Natural killer cell (primary cell): ENCODE measurements at regions not wholly inside any gene's neighbourhood (a gene's known extent, or its start where the extent isn't known, plus 50 kb on each side); places are given as distances from the start of the nearest gene placed in this dataset.

Experiments used
- ATAC-seq, 3 donors: fragments of 150-1000 bp in 2 of 3; fragments of 200-7000 bp in 1 of 3; cut with Tn5 transposase; 1 replicate in 1 of 3; 2 replicates in 2 of 3; pipeline ENCODE4 v1.10.0; 2021; ENCODE audit warnings: mild to moderate bottlenecking in 2 of 3, moderate library complexity in 2 of 3
- DNase-seq, 2 donors: peaks; one replicate each; pipeline versions ENCODE4 v3.0.0 to v3.0.0-alpha.2; 2013 to 2021; ENCODE audit warnings: mixed read lengths in 1 of 2
- H3K27ac ChIP-seq: one replicate; pipeline ENCODE4 v1.5.1; 2013; ENCODE audit warnings: mild to moderate bottlenecking, low read length
- H3K27me3 ChIP-seq: one replicate; pipeline ENCODE4 v1.6.1; 2013; ENCODE audit warnings: low read length; ENCODE audit not compliant: control insufficient read depth, insufficient read depth
- H3K36me3 ChIP-seq: one replicate; pipeline ENCODE4 v1.6.1; 2013; ENCODE audit warnings: low read length; ENCODE audit not compliant: control insufficient read depth, insufficient read depth
- H3K4me1 ChIP-seq: one replicate; pipeline ENCODE4 v1.6.1; 2013; ENCODE audit warnings: low read length; ENCODE audit not compliant: control insufficient read depth, insufficient read depth
- H3K4me3 ChIP-seq: one replicate; pipeline ENCODE4 v1.5.1; 2013; ENCODE audit warnings: low read length
- H3K9me3 ChIP-seq: one replicate; pipeline ENCODE4 v1.6.1; 2013; ENCODE audit warnings: low read length; ENCODE audit not compliant: control insufficient read depth, insufficient read depth
- H3K27ac Mint-ChIP-seq, 2 donors: one replicate each; pipeline ENCODE4 v1.8.0; 2022; ENCODE audit warnings: mild to moderate bottlenecking in 2 of 2, mixed read lengths in 2 of 2, moderate library complexity in 1 of 2
- H3K27me3 Mint-ChIP-seq, 2 donors: one replicate each; pipeline ENCODE4 v1.8.0; 2022; ENCODE audit warnings: low read depth in 2 of 2, mixed read lengths in 2 of 2
- H3K36me3 Mint-ChIP-seq: one replicate; pipeline ENCODE4 v1.8.0; 2022; ENCODE audit warnings: mixed read lengths
- H3K4me1 Mint-ChIP-seq, 2 donors: one replicate each; pipeline ENCODE4 v1.8.0; 2022; ENCODE audit warnings: mixed read lengths in 2 of 2
- H3K4me3 Mint-ChIP-seq: one replicate; pipeline ENCODE4 v1.8.0; 2022; ENCODE audit warnings: mild to moderate bottlenecking, moderate library complexity, mixed read lengths
- H3K9me3 Mint-ChIP-seq, 2 donors: one replicate each; pipeline ENCODE4 v1.8.0; 2022; ENCODE audit warnings: mixed read lengths in 2 of 2
- WGBS: methylation state at CpG from one replicate; pipeline ENCODE4 v1.1.7; 2013; ENCODE audit warnings: missing lambda C conversion rate; ENCODE audit not compliant: insufficient coverage; 5-methylcytosine and 5-hydroxymethylcytosine counted together
- intact Hi-C: fragments of 100-400 bp; cut with micrococcal nuclease; formaldehyde crosslinking; loops from one replicate; pipeline ENCODE4 v1.14.2; 2022
- TF ChIP-seq, protein P1 (sequence below): fragments of 200-600 bp; IDR thresholded peaks from one replicate; pipeline ENCODE4 v1.8.0; 2022; ENCODE audit warnings: antibody characterized with exemption

DNA sequence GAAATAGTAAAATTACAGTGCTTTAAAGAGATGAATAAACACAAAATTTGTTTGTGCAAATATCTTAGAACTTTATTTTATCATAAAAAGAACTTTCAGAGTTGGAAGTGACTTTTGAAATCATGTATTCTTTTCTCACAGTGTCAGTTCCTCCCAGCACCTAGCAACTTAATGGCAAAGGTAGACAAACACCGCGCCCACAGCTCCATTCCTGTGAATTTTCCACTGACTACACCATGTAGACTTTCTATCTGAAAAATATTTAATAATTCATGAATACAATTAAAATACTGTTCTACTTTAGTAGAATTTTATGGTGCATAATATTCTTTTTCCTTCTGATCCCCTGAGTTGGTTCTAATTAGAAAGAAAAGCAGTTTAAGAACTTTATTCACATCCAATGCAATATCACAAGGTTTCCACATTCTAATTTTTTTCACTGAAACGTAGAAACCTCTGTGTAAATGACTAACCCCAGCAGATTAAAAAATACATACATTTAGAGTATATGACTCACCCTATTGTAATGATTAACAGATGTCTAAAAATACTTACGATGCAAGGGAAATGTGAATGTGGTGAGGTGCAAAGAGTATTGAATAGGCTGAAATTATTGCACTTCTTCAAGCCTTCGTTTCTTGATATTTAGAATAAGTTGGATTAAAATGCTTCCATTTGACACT lies 218.2 kb upstream of the CCDC179 start:
- no peak overlapping the region for H3K4me3 Mint-ChIP-seq
- no peaks in the 10 kb centered on the region for H3K27me3 Mint-ChIP-seq
- no peaks in the 10 kb centered on the region for H3K4me1 ChIP-seq
- H3K36me3 ChIP-seq: no peaks in the 10 kb centered on the region
- H3K4me3 ChIP-seq: no peak overlapping the region
- H3K27ac Mint-ChIP-seq: no peak overlapping the region
- H3K27ac ChIP-seq: no peak overlapping the region
- ATAC-seq (no peak), DNase-seq (no peak)
- intact Hi-C loops: no loop called here
- TF ChIP-seq, protein P1, sequence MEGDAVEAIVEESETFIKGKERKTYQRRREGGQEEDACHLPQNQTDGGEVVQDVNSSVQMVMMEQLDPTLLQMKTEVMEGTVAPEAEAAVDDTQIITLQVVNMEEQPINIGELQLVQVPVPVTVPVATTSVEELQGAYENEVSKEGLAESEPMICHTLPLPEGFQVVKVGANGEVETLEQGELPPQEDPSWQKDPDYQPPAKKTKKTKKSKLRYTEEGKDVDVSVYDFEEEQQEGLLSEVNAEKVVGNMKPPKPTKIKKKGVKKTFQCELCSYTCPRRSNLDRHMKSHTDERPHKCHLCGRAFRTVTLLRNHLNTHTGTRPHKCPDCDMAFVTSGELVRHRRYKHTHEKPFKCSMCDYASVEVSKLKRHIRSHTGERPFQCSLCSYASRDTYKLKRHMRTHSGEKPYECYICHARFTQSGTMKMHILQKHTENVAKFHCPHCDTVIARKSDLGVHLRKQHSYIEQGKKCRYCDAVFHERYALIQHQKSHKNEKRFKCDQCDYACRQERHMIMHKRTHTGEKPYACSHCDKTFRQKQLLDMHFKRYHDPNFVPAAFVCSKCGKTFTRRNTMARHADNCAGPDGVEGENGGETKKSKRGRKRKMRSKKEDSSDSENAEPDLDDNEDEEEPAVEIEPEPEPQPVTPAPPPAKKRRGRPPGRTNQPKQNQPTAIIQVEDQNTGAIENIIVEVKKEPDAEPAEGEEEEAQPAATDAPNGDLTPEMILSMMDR: no peak
- WGBS: 100% methylated on average over 3 of the region's 5 CpGs
- no peaks in the 10 kb centered on the region for H3K9me3 ChIP-seq
- H3K27me3 ChIP-seq: no peaks in the 10 kb centered on the region
- no peaks in the 10 kb centered on the region for H3K9me3 Mint-ChIP-seq
- no peaks in the 10 kb centered on the region for H3K36me3 Mint-ChIP-seq
- H3K4me1 Mint-ChIP-seq: no peaks in the 10 kb centered on the region

GRCh38 chr11:23079382-23079813 lies 219.1 kb upstream of the CCDC179 start:
- TF ChIP-seq, protein P1: no peak
- H3K4me1 Mint-ChIP-seq: no peaks in the 10 kb centered on the region
- DNase-seq (no peak), ATAC-seq (no peak)
- H3K27me3 Mint-ChIP-seq: no peaks in the 10 kb centered on the region
- 86% methylated on average over 2 of the region's 3 CpGs for WGBS
- no peaks in the 10 kb centered on the region for H3K9me3 ChIP-seq
- no peak overlapping the region for H3K4me3 ChIP-seq
- no peak overlapping the region for H3K27ac Mint-ChIP-seq
- intact Hi-C loops: no loop called here
- H3K36me3 Mint-ChIP-seq: no peaks in the 10 kb centered on the region
- no peaks in the 10 kb centered on the region for H3K27me3 ChIP-seq
- H3K36me3 ChIP-seq: no peaks in the 10 kb centered on the region
- H3K4me1 ChIP-seq: no peaks in the 10 kb centered on the region
- H3K9me3 Mint-ChIP-seq: no peaks in the 10 kb centered on the region
- no peak overlapping the region for H3K27ac ChIP-seq
- no peak overlapping the region for H3K4me3 Mint-ChIP-seq

DNA sequence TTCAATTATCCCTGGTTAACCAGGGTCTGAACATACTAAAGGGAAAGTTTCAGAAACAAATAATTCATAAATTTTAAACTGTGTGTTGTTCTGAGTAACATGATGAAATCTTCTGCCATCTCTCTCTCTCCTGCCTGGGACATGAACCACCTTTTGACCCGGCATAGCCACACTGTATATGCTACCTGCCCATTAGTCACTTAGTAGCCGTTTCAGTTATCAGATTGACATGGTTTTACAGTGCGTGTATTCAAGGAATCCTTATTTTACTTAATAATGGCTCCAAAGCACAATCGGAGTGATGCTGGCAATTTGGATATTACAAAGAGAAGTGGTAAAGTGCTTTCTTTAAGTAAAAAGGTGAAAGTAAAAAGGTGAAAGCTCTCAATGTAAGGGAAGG lies 227.1 kb upstream of the CCDC179 start:
- Histone ChIP-seq H3K4me1 (no peaks in the 10 kb centered on the region), H3K36me3 (no peaks in the 10 kb centered on the region), H3K4me3 (no peak overlapping the region), H3K9me3 (no peaks in the 10 kb centered on the region), H3K27me3 (no peaks in the 10 kb centered on the region), H3K27ac (no peak overlapping the region)
- Mint-ChIP-seq H3K36me3 (no peaks in the 10 kb centered on the region), H3K4me1 (no peaks in the 10 kb centered on the region), H3K4me3 (no peak overlapping the region), H3K9me3 (no peaks in the 10 kb centered on the region), H3K27ac (no peak overlapping the region), H3K27me3 (peaks cover 0 to 3% of the 10 kb centered on the region in 2 donors)
- no peak for DNase-seq
- TF ChIP-seq, protein P1: no peak
- WGBS: 81% methylated on average over 4 of the region's 4 CpGs
- intact Hi-C loops: no loop called here
- ATAC-seq: no peak

- H3K27ac ChIP-seq: no peak overlapping the region
- H3K4me1 ChIP-seq: no peaks in the 10 kb centered on the region
- no peaks in the 10 kb centered on the region for H3K27me3 ChIP-seq
- peaks cover 8 to 10% of the 10 kb centered on the region in 2 donors for H3K4me1 Mint-ChIP-seq
- H3K36me3 ChIP-seq: no peaks in the 10 kb centered on the region
- ATAC-seq (no peak), DNase-seq (no peak)
- WGBS: no CpG with 5 or more reads among the region's 2 CpGs
- H3K4me3 Mint-ChIP-seq: no peak overlapping the region
- intact Hi-C loops: no loop called here
- no peaks in the 10 kb centered on the region for H3K9me3 Mint-ChIP-seq
- H3K9me3 ChIP-seq: no peaks in the 10 kb centered on the region
- no peak overlapping the region for H3K27ac Mint-ChIP-seq
- no peak overlapping the region for H3K4me3 ChIP-seq
- H3K36me3 Mint-ChIP-seq: no peaks in the 10 kb centered on the region
- peaks cover 0 to 3% of the 10 kb centered on the region in 2 donors for H3K27me3 Mint-ChIP-seq
- TF ChIP-seq, protein P1: no peak
Observed at GRCh38 chr11:23090659-23091058, 230.4 kb upstream of the CCDC179 start.
